GM23338 (cell line): ENCODE measurements at regions not wholly inside any gene's neighbourhood (a gene's known extent, or its start where the extent isn't known, plus 50 kb on each side); places are given as distances from the start of the nearest gene placed in this dataset.

Experiments used
- ATAC-seq: fragments of 200-7000 bp; cut with Tn5 transposase; 3 replicates; pipeline ENCODE4 v1.9.1; 2020
- DNase-seq: peaks from one replicate; pipeline ENCODE4 v3.0.0-alpha.2; 2015; ENCODE audit warnings: low spot score
- H2AFZ ChIP-seq: fragments of 200-600 bp; sonication (generic); 2 replicates; pipeline ENCODE4 v1.8.0; 2016; ENCODE audit warnings: antibody characterized with exemption, mild to moderate bottlenecking, moderate library complexity
- H3F3A ChIP-seq: fragments of 200-600 bp; sonication (generic); replicated peaks from 2 replicates; pipeline ENCODE4 v1.8.0; 2017; ENCODE audit warnings: antibody characterized with exemption, mixed run types, low read depth
- H3K27ac ChIP-seq: fragments of 200-600 bp; sonication (generic); 2 replicates; pipeline ENCODE4 v1.6.1; 2016; ENCODE audit warnings: low read depth
- H3K27me3 ChIP-seq: fragments of 200-600 bp; sonication (generic); 2 replicates; pipeline ENCODE4 v1.8.0; 2016; ENCODE audit warnings: mild to moderate bottlenecking, mixed run types, moderate library complexity; ENCODE audit not compliant: insufficient read depth
- H3K36me3 ChIP-seq: fragments of 200-600 bp; sonication (generic); 2 replicates; pipeline ENCODE4 v1.8.0; 2016; ENCODE audit warnings: mild to moderate bottlenecking; ENCODE audit not compliant: insufficient read depth
- H3K4me1 ChIP-seq: fragments of 200-600 bp; sonication (generic); 2 replicates; pipeline ENCODE4 v1.8.0; 2016; ENCODE audit warnings: mild to moderate bottlenecking, moderate library complexity; ENCODE audit not compliant: insufficient read depth
- H3K4me2 ChIP-seq: fragments of 200-600 bp; sonication (generic); 2 replicates; pipeline ENCODE4 v1.7.1; 2017; ENCODE audit warnings: mixed run types
- H3K4me3 ChIP-seq: fragments of 200-600 bp; sonication (generic); 2 replicates; pipeline ENCODE4 v1.6.1; 2016; ENCODE audit warnings: mixed run types
- H3K79me2 ChIP-seq: fragments of 200-600 bp; sonication (generic); replicated peaks from 2 replicates; pipeline ENCODE4 v1.8.0; 2017; ENCODE audit warnings: mild to moderate bottlenecking; ENCODE audit not compliant: insufficient read depth
- H3K9me2 ChIP-seq: fragments of 200-600 bp; sonication (generic); 2 replicates; pipeline ENCODE4 v1.8.0; 2017; ENCODE audit not compliant: insufficient read depth
- H4K20me1 ChIP-seq: fragments of 200-600 bp; sonication (generic); replicated peaks from 2 replicates; pipeline ENCODE4 v1.8.0; 2017; ENCODE audit warnings: mild to moderate bottlenecking; ENCODE audit not compliant: insufficient read depth
- H3K27ac Mint-ChIP-seq: 2 replicates; pipeline ENCODE4 v1.8.0; 2020; ENCODE audit warnings: inconsistent platforms, mild to moderate bottlenecking, moderate library complexity, mixed read lengths
- H3K27me3 Mint-ChIP-seq: 3 replicates; pipeline ENCODE4 v1.8.0; 2022; ENCODE audit warnings: low read depth, mild to moderate bottlenecking, moderate library complexity, mixed read lengths, inconsistent platforms; ENCODE audit not compliant: insufficient read depth, poor library complexity
- H3K36me3 Mint-ChIP-seq: 3 replicates; pipeline ENCODE4 v1.8.0; 2021; ENCODE audit warnings: low read depth, mild to moderate bottlenecking, inconsistent platforms, moderate library complexity, mixed read lengths
- H3K4me1 Mint-ChIP-seq: 3 replicates; pipeline ENCODE4 v1.8.0; 2020; ENCODE audit warnings: mild to moderate bottlenecking, inconsistent platforms, mixed read lengths
- H3K4me3 Mint-ChIP-seq: 3 replicates; pipeline ENCODE4 v1.8.0; 2021; ENCODE audit warnings: moderate library complexity, mild to moderate bottlenecking, inconsistent platforms, mixed read lengths
- H3K9me3 Mint-ChIP-seq: 3 replicates; pipeline ENCODE4 v1.8.0; 2020; ENCODE audit warnings: moderate library complexity, mild to moderate bottlenecking, inconsistent platforms, mixed read lengths
- CREB1 ChIP-seq: fragments of 250-450 bp; sonication (Bioruptor Pico); IDR thresholded peaks from 2 replicates; pipeline ENCODE4 v1.5.0; 2020; ENCODE audit warnings: low read depth, mild to moderate bottlenecking, moderate library complexity
- CTCF ChIP-seq, 2 experiments: fragments of 200-600 bp in 1 of 2; sonication (generic) in 1 of 2; conservative IDR thresholded peaks; 2 replicates each; pipeline versions ENCODE4 v1.5.1 to v1.6.1; 2016 to 2017; ENCODE audit warnings: antibody characterized with exemption in 2 of 2, low read depth in 2 of 2, mild to moderate bottlenecking in 2 of 2, moderate library complexity in 1 of 2
- ETS1 ChIP-seq: IDR thresholded peaks from 2 replicates; pipeline ENCODE4 v1.6.1; 2016; ENCODE audit warnings: antibody characterized with exemption
- EZH2 ChIP-seq: fragments of 200-600 bp; sonication (generic); IDR thresholded peaks from one replicate; pipeline ENCODE4 v1.8.0; 2017; ENCODE audit warnings: antibody characterized with exemption, mild to moderate bottlenecking, low read depth; ENCODE audit not compliant: unreplicated experiment
- JUNB ChIP-seq: IDR thresholded peaks from one replicate; pipeline ENCODE4 v1.6.1; 2016; ENCODE audit warnings: antibody characterized with exemption; ENCODE audit not compliant: unreplicated experiment
- POLR2AphosphoS5 ChIP-seq: IDR thresholded peaks from 2 replicates; pipeline ENCODE4 v1.6.1; 2016; ENCODE audit warnings: antibody characterized with exemption, low read depth
- STAT1 ChIP-seq: IDR thresholded peaks from one replicate; pipeline ENCODE4 v1.6.1; 2016; ENCODE audit warnings: antibody characterized with exemption; ENCODE audit not compliant: unreplicated experiment
- ZNF114 ChIP-seq: fragments of 250-450 bp; sonication (Bioruptor Pico); IDR thresholded peaks from 2 replicates; pipeline ENCODE4 v1.5.0; 2020; ENCODE audit warnings: mild to moderate bottlenecking, moderate library complexity
- ZNF331 ChIP-seq: fragments of 250-450 bp; sonication (Bioruptor Pico); IDR thresholded peaks from 2 replicates; pipeline ENCODE4 v1.5.0; 2020; ENCODE audit warnings: low read depth, mild to moderate bottlenecking, moderate library complexity
- TF ChIP-seq, protein P1 (sequence below): IDR thresholded peaks from one replicate; pipeline ENCODE4 v1.6.1; 2018; ENCODE audit warnings: antibody characterized with exemption; ENCODE audit not compliant: unreplicated experiment

DNA sequence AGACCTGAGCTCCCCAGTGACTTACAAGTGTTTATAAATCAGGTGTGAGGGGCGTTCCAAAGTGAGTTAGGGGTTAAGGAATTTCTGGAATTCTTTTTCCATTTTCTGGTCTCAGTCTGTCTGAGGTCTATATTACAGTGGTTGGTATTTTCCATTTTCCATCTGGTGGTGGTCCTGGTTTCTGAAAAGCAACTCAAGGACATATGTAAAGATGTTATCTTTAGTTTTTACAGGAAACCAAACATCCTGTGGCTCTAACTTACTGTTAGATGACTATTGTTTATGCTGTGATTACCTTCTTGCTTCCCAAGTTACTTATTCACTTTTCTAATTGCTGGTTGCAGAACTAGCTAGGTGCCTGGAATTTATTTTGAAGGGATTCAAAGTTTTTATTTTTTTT is 53.5 kb upstream of the IL21 start:
- Mint-ChIP-seq H3K36me3 (no peaks in the 10 kb centered on the region), H3K4me3 (no peak overlapping the region), H3K27ac (no peak overlapping the region), H3K27me3 (no peaks in the 10 kb centered on the region), H3K4me1 (peaks cover 14% of the 10 kb centered on the region), H3K9me3 (peaks cover 9% of the 10 kb centered on the region; the same call in 2 of the 3 replicates)
- Histone ChIP-seq H3K4me1 (peaks cover 9% of the 10 kb centered on the region; the same call in 1 of the 2 replicates), H2AFZ (0 out of 2 replicates have a peak overlapping the region, but pooled peaks have one; percentile 8), H3K27ac (no peak overlapping the region), H3F3A (no peaks in the 10 kb centered on the region), H3K4me2 (no peak overlapping the region), H3K9me2 (peaks cover 5% of the 10 kb centered on the region; the same call in 1 of the 2 replicates), H3K27me3 (no peaks in the 10 kb centered on the region), H3K36me3 (no peaks in the 10 kb centered on the region), H4K20me1 (no peaks in the 10 kb centered on the region), H3K4me3 (no peak overlapping the region), H3K79me2 (no peaks in the 10 kb centered on the region)
- TF ChIP-seq EZH2 (no peak), ZNF114 (CRISPR knock-in tag) (no peak), ZNF331 (CRISPR knock-in tag) (no peak), JUNB (no peak), STAT1 (no peak), CTCF (conservative IDR thresholded peaks at IDR 0.05; ENCODE audit: low read depth in 2 of 2) (no peak), CREB1 (no peak), ETS1 (no peak), POLR2AphosphoS5 (no peak)
- TF ChIP-seq, protein P1, sequence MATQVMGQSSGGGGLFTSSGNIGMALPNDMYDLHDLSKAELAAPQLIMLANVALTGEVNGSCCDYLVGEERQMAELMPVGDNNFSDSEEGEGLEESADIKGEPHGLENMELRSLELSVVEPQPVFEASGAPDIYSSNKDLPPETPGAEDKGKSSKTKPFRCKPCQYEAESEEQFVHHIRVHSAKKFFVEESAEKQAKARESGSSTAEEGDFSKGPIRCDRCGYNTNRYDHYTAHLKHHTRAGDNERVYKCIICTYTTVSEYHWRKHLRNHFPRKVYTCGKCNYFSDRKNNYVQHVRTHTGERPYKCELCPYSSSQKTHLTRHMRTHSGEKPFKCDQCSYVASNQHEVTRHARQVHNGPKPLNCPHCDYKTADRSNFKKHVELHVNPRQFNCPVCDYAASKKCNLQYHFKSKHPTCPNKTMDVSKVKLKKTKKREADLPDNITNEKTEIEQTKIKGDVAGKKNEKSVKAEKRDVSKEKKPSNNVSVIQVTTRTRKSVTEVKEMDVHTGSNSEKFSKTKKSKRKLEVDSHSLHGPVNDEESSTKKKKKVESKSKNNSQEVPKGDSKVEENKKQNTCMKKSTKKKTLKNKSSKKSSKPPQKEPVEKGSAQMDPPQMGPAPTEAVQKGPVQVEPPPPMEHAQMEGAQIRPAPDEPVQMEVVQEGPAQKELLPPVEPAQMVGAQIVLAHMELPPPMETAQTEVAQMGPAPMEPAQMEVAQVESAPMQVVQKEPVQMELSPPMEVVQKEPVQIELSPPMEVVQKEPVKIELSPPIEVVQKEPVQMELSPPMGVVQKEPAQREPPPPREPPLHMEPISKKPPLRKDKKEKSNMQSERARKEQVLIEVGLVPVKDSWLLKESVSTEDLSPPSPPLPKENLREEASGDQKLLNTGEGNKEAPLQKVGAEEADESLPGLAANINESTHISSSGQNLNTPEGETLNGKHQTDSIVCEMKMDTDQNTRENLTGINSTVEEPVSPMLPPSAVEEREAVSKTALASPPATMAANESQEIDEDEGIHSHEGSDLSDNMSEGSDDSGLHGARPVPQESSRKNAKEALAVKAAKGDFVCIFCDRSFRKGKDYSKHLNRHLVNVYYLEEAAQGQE, result no peak
- ATAC-seq (no peak), DNase-seq (peak; percentile 20)
